ENCODE measurements at regions not wholly inside any gene's neighbourhood (a gene's known extent, or its start where the extent isn't known, plus 50 kb on each side); places are given as distances from the start of the nearest gene placed in this dataset.

DNA sequence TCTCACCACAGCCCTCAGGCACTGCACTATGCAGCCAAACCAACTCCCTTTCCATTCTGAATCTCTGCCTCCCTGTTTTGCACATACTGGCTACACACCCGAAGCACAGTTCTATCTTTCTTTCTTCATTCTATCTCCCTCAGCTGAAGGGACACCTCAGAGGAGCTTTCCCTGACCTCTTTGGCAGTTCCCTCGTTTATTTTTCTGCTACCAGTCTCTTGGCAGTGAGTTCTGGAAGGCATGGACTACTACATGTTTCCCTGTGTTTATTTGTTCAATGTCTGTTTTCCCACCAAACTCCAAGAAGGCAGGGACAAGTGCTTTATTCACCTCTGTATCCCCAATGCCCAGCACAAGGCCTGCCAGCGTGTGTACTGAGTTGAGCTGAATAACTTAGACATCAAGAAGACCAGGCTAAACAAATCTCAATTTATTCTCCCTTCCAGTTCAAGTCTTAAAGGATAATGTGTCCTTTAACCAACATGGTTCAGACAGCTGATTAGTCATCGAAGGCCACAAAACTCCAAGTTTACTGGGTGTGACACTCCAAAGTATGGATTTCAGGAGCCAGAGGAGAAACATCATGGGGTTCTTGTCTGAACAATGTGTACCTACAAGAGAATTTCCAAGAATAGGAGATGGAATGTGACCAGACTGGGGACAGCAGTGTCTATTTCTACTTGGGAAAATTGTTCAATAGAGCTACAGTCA lies 260.1 kb upstream of the CTNNB1 start:
- TF ChIP-seq TARDBP (IDR thresholded peaks at IDR 0.05) (no peak), FOXK2 (IDR thresholded peaks at IDR 0.05) (no peak), ARNT (IDR thresholded peaks at IDR 0.05) (no peak), NFRKB (IDR thresholded peaks at IDR 0.05) (no peak), FOXA1 (IDR thresholded peaks at IDR 0.05) (no peak), SP1 (IDR thresholded peaks at IDR 0.05) (no peak), ZNF384 (IDR thresholded peaks at IDR 0.05) (no peak), SUZ12 (IDR thresholded peaks at IDR 0.05) (no peak), BHLHE40 (IDR thresholded peaks at IDR 0.05; ENCODE audit: borderline replicate concordance) (no peak), HDGF (IDR thresholded peaks at IDR 0.05; ENCODE audit: borderline replicate concordance) (no peak), LEF1 (IDR thresholded peaks at IDR 0.05; ENCODE audit: borderline replicate concordance) (no peak)
